ENCODE measurements at regions not wholly inside any gene's neighbourhood (a gene's known extent, or its start where the extent isn't known, plus 50 kb on each side); places are given as distances from the start of the nearest gene placed in this dataset.

DNA sequence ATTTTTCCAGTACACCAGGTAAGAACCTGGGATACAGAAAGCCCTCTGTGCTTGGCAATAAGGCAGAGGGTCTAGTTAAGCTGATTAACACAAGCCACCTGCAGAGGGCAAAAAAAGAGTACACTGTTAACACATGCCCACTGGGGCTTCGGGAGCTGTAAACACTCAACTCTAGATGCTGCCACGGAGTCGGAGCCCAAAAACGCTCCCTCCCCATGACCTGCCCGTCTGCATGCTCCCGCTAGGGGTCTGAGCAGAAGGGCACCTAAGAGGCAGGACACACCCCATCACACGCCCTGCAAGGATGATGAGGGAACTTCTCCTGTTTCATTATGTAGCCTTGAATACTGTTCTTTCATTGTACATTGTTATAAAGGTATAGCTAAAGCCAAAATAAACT is 715.6 kb upstream of the AADAT start:
- no peak for TF ChIP-seq YY1 (IDR thresholded peaks at IDR 0.05; ENCODE audit: insufficient read depth, insufficient read length)
- no peak for TF ChIP-seq SUZ12 (IDR thresholded peaks at IDR 0.05; ENCODE audit: extremely low read depth, insufficient read depth, insufficient read length)
- TF ChIP-seq ZNF274 (IDR thresholded peaks at IDR 0.05; ENCODE audit: low read depth, low read length), result no peak

Measured in NT2/D1 (cell line).